DND-41 (cell line): ENCODE measurements at regions not wholly inside any gene's neighbourhood (a gene's known extent, or its start where the extent isn't known, plus 50 kb on each side); places are given as distances from the start of the nearest gene placed in this dataset.

Experiments
- CTCF ChIP-seq: IDR thresholded peaks from 2 replicates; pipeline ENCODE4 v1.5.1; 2012; ENCODE audit warnings: borderline replicate concordance, low read length, moderate library complexity, mild to moderate bottlenecking; ENCODE audit not compliant: poor library complexity, severe bottlenecking; ENCODE audit errors: extremely low read depth
- EZH2 ChIP-seq: IDR thresholded peaks from 3 replicates; pipeline ENCODE4 v1.6.1; 2012; ENCODE audit warnings: borderline replicate concordance, low read depth, mild to moderate bottlenecking, moderate library complexity, low read length, inconsistent platforms; ENCODE audit not compliant: severe bottlenecking

DNA sequence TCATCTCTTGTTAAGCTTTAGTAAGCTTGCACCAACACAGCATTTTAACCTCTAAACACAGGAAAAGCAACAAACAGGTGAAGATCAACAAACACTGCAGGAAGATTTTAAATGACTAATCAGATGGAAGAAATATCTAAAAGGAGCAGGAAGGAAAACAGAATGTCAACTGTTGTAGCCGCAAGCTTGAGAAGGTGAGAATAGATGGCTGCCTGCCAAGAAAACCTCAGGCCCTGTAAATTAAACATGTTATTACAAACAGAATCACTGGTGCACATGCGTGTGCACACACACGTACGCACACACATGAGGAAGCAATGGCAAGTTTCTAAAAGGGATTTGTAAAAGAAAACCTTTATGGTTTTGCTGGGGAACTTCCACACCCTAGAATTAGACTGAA lies 257.8 kb upstream of the GALNT5 start:
- TF ChIP-seq CTCF (no peak), EZH2 (no peak)
